ENCODE measurements at regions not wholly inside any gene's neighbourhood (a gene's known extent, or its start where the extent isn't known, plus 50 kb on each side); places are given as distances from the start of the nearest gene placed in this dataset.

- no peak overlapping the region for H3K4me3 ChIP-seq (replicated peaks; ENCODE audit: low read depth, low read length)
- no peak for TF ChIP-seq CTCF (IDR thresholded peaks at IDR 0.05; ENCODE audit: low read depth, low read length, missing control alignments)
- DNase-seq (ENCODE audit: extremely low read depth, low read depth) = no peak
Measured at GRCh38 chr6:11878735-11879134, 100.1 kb upstream of the ADTRP start.

- DNase-seq (ENCODE audit: extremely low read depth, low read depth) = no peak
- TF ChIP-seq CTCF (IDR thresholded peaks at IDR 0.05; ENCODE audit: low read depth, low read length, missing control alignments) = no peak
Measured at GRCh38 chr6:11878029-11878428, 99.4 kb upstream of the ADTRP start.

DNA sequence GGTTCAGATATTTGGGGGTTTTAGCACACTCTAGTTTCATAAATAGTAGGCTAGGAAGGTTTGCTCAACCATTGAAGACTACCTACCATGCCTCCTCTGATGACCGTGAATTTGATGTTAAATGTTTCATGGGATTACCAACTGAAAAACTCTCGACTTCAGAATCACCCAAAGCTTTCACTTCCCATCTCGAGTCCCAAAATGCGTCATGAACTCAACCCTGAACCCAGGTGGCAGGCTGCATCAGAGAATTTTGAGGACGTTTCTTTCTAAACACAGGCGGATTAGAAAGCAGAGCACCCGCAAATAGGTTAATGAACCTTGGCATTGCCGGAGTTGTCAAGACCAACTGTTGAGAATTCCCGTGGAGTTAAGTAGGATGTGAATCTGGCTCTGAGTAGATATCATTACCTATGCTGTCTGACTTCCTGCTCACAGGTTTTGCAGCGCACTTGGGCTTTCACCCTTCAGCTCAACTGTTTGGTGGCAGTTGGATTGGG is 98.4 kb upstream of the ADTRP start:
- TF ChIP-seq CTCF (IDR thresholded peaks at IDR 0.05; ENCODE audit: low read depth, low read length, missing control alignments) = no peak
- no peak for DNase-seq (ENCODE audit: extremely low read depth, low read depth)
- H3K4me3 ChIP-seq (replicated peaks; ENCODE audit: low read depth, low read length) = no peak overlapping the region

More at GRCh38 chr6:11878029-11878428, 99.4 kb upstream of the ADTRP start:
- no peak overlapping the region for H3K4me3 ChIP-seq (replicated peaks; ENCODE audit: low read depth, low read length)

GRCh38 chr6:11875325-11876109 is 96.9 kb upstream of the ADTRP start:
- no peak overlapping the region for H3K4me3 ChIP-seq (replicated peaks; ENCODE audit: low read depth, low read length)
- TF ChIP-seq CTCF (IDR thresholded peaks at IDR 0.05; ENCODE audit: low read depth, low read length, missing control alignments) = no peak
- no peak for DNase-seq (ENCODE audit: extremely low read depth, low read depth)

DNA sequence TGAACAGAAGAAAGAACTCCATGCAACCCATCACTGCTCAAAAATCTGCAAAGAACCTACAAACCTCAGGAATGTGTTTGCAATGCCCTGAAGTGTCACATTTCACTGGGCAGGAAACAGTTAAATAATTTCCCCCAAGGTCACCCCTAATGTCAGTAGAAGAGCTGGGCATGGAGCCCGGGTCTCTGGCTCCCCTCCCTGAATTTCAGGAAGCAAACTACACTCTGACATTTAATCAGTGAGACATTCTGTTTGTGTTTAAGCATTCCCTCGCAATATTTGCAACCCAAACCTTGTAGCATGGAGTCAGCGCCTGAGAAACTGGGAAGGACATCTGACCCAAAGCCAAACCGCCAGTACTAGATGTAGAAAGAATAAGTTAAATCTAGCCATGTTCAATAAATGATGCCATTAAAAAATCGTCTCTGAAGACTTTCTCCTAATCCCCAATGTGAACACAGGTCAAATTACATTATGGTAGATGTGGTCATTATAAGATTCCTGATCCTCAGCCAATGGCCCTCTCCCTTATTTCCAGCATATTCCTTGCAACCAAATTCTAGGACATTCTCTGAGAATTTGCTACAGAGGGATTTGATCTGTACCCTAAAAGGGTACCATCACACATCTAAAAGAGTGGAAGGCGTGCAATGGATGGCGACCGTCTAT is 91.2 kb upstream of the ADTRP start:
- DNase-seq (ENCODE audit: extremely low read depth, low read depth) = peak; percentile 29
- no peak for TF ChIP-seq CTCF (IDR thresholded peaks at IDR 0.05; ENCODE audit: low read depth, low read length, missing control alignments)
- H3K4me3 ChIP-seq (replicated peaks; ENCODE audit: low read depth, low read length) = no peak overlapping the region

GRCh38 chr6:11868392-11868791 is 89.8 kb upstream of the ADTRP start:
- no peak overlapping the region for H3K4me3 ChIP-seq (replicated peaks; ENCODE audit: low read depth, low read length)
- no peak for TF ChIP-seq CTCF (IDR thresholded peaks at IDR 0.05; ENCODE audit: low read depth, low read length, missing control alignments)
- DNase-seq (ENCODE audit: extremely low read depth, low read depth) = no peak
